ENCODE measurements at regions not wholly inside any gene's neighbourhood (a gene's known extent, or its start where the extent isn't known, plus 50 kb on each side); places are given as distances from the start of the nearest gene placed in this dataset.

DNA sequence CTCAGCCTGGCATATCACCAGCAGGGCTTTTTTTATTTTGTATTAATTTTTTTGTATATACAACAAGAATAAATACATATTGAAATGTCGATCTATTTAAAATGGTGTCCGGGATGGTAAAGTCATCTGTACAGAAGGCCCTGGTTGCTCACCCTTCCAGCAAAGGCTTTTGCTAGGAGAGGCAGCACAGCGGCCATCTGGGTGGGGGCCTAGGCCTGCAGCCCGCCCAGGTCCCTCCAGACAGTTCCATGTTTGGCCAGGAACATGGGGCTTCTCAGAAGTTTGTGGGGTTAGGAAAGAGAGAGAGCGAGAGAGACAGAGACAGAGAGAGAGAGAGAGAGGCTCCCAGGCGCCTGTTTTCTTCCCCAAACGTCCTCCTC lies 152.6 kb upstream of the LYZL2 start:
- H3K4me3 ChIP-seq (ENCODE audit: low read length), result no peak overlapping the region
- no peaks in the 10 kb centered on the region for H3K9me3 ChIP-seq (ENCODE audit: control insufficient read depth, low read depth, low read length)
- no peaks in the 10 kb centered on the region for H3K36me3 ChIP-seq (ENCODE audit: control insufficient read depth, low read depth, low read length)
- no peak overlapping the region for H3K9ac ChIP-seq (ENCODE audit: low read length)
- H3K27me3 ChIP-seq (ENCODE audit: control insufficient read depth, insufficient read depth, low read length), result peaks cover 7% of the 10 kb centered on the region
- peaks cover 5% of the 10 kb centered on the region for H3K4me1 ChIP-seq (ENCODE audit: control insufficient read depth, low read depth, low read length)
- no peak overlapping the region for H3K27ac ChIP-seq (ENCODE audit: low read length)

GRCh38 chr10:30781670-30782121 lies 152.1 kb upstream of the LYZL2 start:
- H3K36me3 ChIP-seq (ENCODE audit: control insufficient read depth, low read depth, low read length), result no peaks in the 10 kb centered on the region
- H3K4me3 ChIP-seq (ENCODE audit: low read length), result no peak overlapping the region
- H3K9me3 ChIP-seq (ENCODE audit: control insufficient read depth, low read depth, low read length), result no peaks in the 10 kb centered on the region
- peaks cover 7% of the 10 kb centered on the region for H3K27me3 ChIP-seq (ENCODE audit: control insufficient read depth, insufficient read depth, low read length)
- no peak overlapping the region for H3K27ac ChIP-seq (ENCODE audit: low read length)
- peaks cover 5% of the 10 kb centered on the region for H3K4me1 ChIP-seq (ENCODE audit: control insufficient read depth, low read depth, low read length)
- no peak overlapping the region for H3K9ac ChIP-seq (ENCODE audit: low read length)

- H3K4me3 ChIP-seq (ENCODE audit: low read length), result no peak overlapping the region
- H3K9me3 ChIP-seq (ENCODE audit: control insufficient read depth, low read depth, low read length), result no peaks in the 10 kb centered on the region
- H3K27me3 ChIP-seq (ENCODE audit: control insufficient read depth, insufficient read depth, low read length), result no peaks in the 10 kb centered on the region
- H3K4me1 ChIP-seq (ENCODE audit: control insufficient read depth, low read depth, low read length), result no peaks in the 10 kb centered on the region
- H3K9ac ChIP-seq (ENCODE audit: low read length), result no peak overlapping the region
- no peak overlapping the region for H3K27ac ChIP-seq (ENCODE audit: low read length)
- H3K36me3 ChIP-seq (ENCODE audit: control insufficient read depth, low read depth, low read length), result no peaks in the 10 kb centered on the region
Measured at GRCh38 chr10:30778769-30779168, 149.2 kb upstream of the LYZL2 start.

GRCh38 chr10:30775779-30776591 lies 146.4 kb upstream of the LYZL2 start:
- Histone ChIP-seq H3K36me3 (ENCODE audit: control insufficient read depth, low read depth, low read length) (no peaks in the 10 kb centered on the region), H3K4me1 (ENCODE audit: control insufficient read depth, low read depth, low read length) (no peaks in the 10 kb centered on the region), H3K27me3 (ENCODE audit: control insufficient read depth, insufficient read depth, low read length) (no peaks in the 10 kb centered on the region)

GRCh38 chr10:30774261-30774660 lies 144.7 kb upstream of the LYZL2 start:
- Histone ChIP-seq H3K36me3 (ENCODE audit: control insufficient read depth, low read depth, low read length) (no peaks in the 10 kb centered on the region), H3K4me3 (ENCODE audit: low read length) (no peak overlapping the region), H3K27me3 (ENCODE audit: control insufficient read depth, insufficient read depth, low read length) (no peaks in the 10 kb centered on the region), H3K9me3 (ENCODE audit: control insufficient read depth, low read depth, low read length) (peaks cover 18% of the 10 kb centered on the region), H3K27ac (ENCODE audit: low read length) (no peak overlapping the region), H3K4me1 (ENCODE audit: control insufficient read depth, low read depth, low read length) (no peaks in the 10 kb centered on the region), H3K9ac (ENCODE audit: low read length) (no peak overlapping the region)

More at GRCh38 chr10:30775779-30776591, 146.4 kb upstream of the LYZL2 start:
- Histone ChIP-seq H3K4me3 (ENCODE audit: low read length) (no peak overlapping the region), H3K27ac (ENCODE audit: low read length) (no peak overlapping the region), H3K9ac (ENCODE audit: low read length) (no peak overlapping the region), H3K9me3 (ENCODE audit: control insufficient read depth, low read depth, low read length) (peaks cover 6% of the 10 kb centered on the region)

GRCh38 chr10:30773501-30773900 lies 143.9 kb upstream of the LYZL2 start:
- Histone ChIP-seq H3K27ac (ENCODE audit: low read length) (no peak overlapping the region), H3K9me3 (ENCODE audit: control insufficient read depth, low read depth, low read length) (peaks cover 18% of the 10 kb centered on the region), H3K36me3 (ENCODE audit: control insufficient read depth, low read depth, low read length) (no peaks in the 10 kb centered on the region), H3K4me3 (ENCODE audit: low read length) (no peak overlapping the region), H3K9ac (ENCODE audit: low read length) (no peak overlapping the region), H3K4me1 (ENCODE audit: control insufficient read depth, low read depth, low read length) (no peaks in the 10 kb centered on the region), H3K27me3 (ENCODE audit: control insufficient read depth, insufficient read depth, low read length) (no peaks in the 10 kb centered on the region)

GRCh38 chr10:30770816-30771215 lies 141.3 kb upstream of the LYZL2 start:
- H3K27ac ChIP-seq (ENCODE audit: low read length), result no peak overlapping the region
- H3K4me1 ChIP-seq (ENCODE audit: control insufficient read depth, low read depth, low read length), result no peaks in the 10 kb centered on the region
- no peaks in the 10 kb centered on the region for H3K36me3 ChIP-seq (ENCODE audit: control insufficient read depth, low read depth, low read length)
- no peak overlapping the region for H3K4me3 ChIP-seq (ENCODE audit: low read length)
- no peaks in the 10 kb centered on the region for H3K27me3 ChIP-seq (ENCODE audit: control insufficient read depth, insufficient read depth, low read length)
- H3K9ac ChIP-seq (ENCODE audit: low read length), result no peak overlapping the region
- peaks cover 18% of the 10 kb centered on the region for H3K9me3 ChIP-seq (ENCODE audit: control insufficient read depth, low read depth, low read length)

GRCh38 chr10:30770229-30770628 lies 140.7 kb upstream of the LYZL2 start:
- Histone ChIP-seq H3K9ac (ENCODE audit: low read length) (no peak overlapping the region), H3K27me3 (ENCODE audit: control insufficient read depth, insufficient read depth, low read length) (no peaks in the 10 kb centered on the region), H3K9me3 (ENCODE audit: control insufficient read depth, low read depth, low read length) (peaks cover 18% of the 10 kb centered on the region), H3K27ac (ENCODE audit: low read length) (no peak overlapping the region), H3K4me1 (ENCODE audit: control insufficient read depth, low read depth, low read length) (no peaks in the 10 kb centered on the region), H3K36me3 (ENCODE audit: control insufficient read depth, low read depth, low read length) (no peaks in the 10 kb centered on the region), H3K4me3 (ENCODE audit: low read length) (no peak overlapping the region)

- H3K4me3 ChIP-seq (ENCODE audit: low read length), result no peak overlapping the region
- no peaks in the 10 kb centered on the region for H3K27me3 ChIP-seq (ENCODE audit: control insufficient read depth, insufficient read depth, low read length)
- H3K9ac ChIP-seq (ENCODE audit: low read length), result no peak overlapping the region
- H3K9me3 ChIP-seq (ENCODE audit: control insufficient read depth, low read depth, low read length), result peaks cover 18% of the 10 kb centered on the region
- no peak overlapping the region for H3K27ac ChIP-seq (ENCODE audit: low read length)
- no peaks in the 10 kb centered on the region for H3K36me3 ChIP-seq (ENCODE audit: control insufficient read depth, low read depth, low read length)
- no peaks in the 10 kb centered on the region for H3K4me1 ChIP-seq (ENCODE audit: control insufficient read depth, low read depth, low read length)
Measured at GRCh38 chr10:30769361-30769760, 139.8 kb upstream of the LYZL2 start.

DNA sequence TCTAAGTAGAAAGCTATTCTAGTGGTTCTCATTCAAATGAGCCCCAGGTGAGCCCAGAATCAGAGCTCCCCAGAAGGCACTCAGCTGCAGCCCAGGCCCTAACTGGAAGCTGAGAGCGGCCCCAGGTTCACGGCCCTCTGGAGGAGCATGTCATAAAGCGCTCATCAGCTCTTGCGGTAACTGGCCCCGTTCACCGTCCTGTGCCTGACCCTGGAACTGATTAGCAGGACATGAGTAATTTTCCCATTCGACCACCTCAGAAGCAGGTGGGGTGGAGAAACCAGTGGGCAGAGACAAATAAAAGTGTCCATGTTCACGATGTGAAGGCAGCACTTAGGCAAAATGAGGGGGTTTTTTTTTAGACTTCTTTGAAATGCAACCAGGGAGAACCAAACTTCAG lies 136.1 kb upstream of the LYZL2 start:
- H3K27me3 ChIP-seq (ENCODE audit: control insufficient read depth, insufficient read depth, low read length), result no peaks in the 10 kb centered on the region
- no peaks in the 10 kb centered on the region for H3K36me3 ChIP-seq (ENCODE audit: control insufficient read depth, low read depth, low read length)
- H3K9me3 ChIP-seq (ENCODE audit: control insufficient read depth, low read depth, low read length), result peaks cover 8% of the 10 kb centered on the region
- no peak overlapping the region for H3K4me3 ChIP-seq (ENCODE audit: low read length)
- no peak overlapping the region for H3K9ac ChIP-seq (ENCODE audit: low read length)
- no peaks in the 10 kb centered on the region for H3K4me1 ChIP-seq (ENCODE audit: control insufficient read depth, low read depth, low read length)
- H3K27ac ChIP-seq (ENCODE audit: low read length), result no peak overlapping the region

DNA sequence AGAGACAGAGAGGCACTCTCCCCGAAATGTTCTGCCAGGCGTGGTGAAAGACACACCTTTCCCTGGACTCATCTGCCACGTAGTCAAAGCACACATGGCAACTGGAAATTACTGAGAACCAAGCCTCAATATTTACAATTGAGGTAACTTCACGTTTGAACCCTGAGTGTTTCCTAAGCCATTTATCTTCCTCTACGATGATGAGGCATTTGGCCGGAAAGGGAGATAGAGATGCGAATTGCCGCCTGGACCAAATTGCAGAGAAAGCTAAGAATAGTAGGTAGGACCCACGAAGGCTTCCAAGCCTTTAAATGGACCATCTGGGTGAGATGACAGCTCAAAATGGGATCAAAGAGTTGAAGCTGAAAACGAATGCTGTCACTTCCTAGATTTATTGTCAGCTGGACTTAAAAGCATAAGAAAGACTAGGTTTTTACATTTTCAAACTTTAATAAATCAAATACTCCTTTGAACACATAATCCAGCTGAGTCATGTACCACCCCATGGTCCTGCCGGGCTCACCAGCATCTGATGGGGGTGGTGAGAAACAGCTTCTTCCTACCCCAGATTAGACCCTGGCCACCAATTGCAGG lies 135.6 kb upstream of the LYZL2 start:
- Histone ChIP-seq H3K9ac (ENCODE audit: low read length) (no peak overlapping the region), H3K9me3 (ENCODE audit: control insufficient read depth, low read depth, low read length) (peaks cover 4% of the 10 kb centered on the region), H3K4me3 (ENCODE audit: low read length) (no peak overlapping the region), H3K4me1 (ENCODE audit: control insufficient read depth, low read depth, low read length) (no peaks in the 10 kb centered on the region), H3K27me3 (ENCODE audit: control insufficient read depth, insufficient read depth, low read length) (no peaks in the 10 kb centered on the region), H3K27ac (ENCODE audit: low read length) (no peak overlapping the region), H3K36me3 (ENCODE audit: control insufficient read depth, low read depth, low read length) (no peaks in the 10 kb centered on the region)

- Histone ChIP-seq H3K4me3 (ENCODE audit: low read length) (no peak overlapping the region), H3K27me3 (ENCODE audit: control insufficient read depth, insufficient read depth, low read length) (no peaks in the 10 kb centered on the region), H3K4me1 (ENCODE audit: control insufficient read depth, low read depth, low read length) (no peaks in the 10 kb centered on the region), H3K9me3 (ENCODE audit: control insufficient read depth, low read depth, low read length) (no peaks in the 10 kb centered on the region), H3K9ac (ENCODE audit: low read length) (no peak overlapping the region), H3K27ac (ENCODE audit: low read length) (no peak overlapping the region), H3K36me3 (ENCODE audit: control insufficient read depth, low read depth, low read length) (no peaks in the 10 kb centered on the region)
Measured at GRCh38 chr10:30763918-30764317, 134.4 kb upstream of the LYZL2 start.
